Endothelial cell of umbilical vein (primary cell): ENCODE measurements at regions not wholly inside any gene's neighbourhood (a gene's known extent, or its start where the extent isn't known, plus 50 kb on each side); places are given as distances from the start of the nearest gene placed in this dataset. TPM values are rescaled to one million over a fixed set of nuclear protein-coding genes. Genes with fewer than 3 reads are reported as not detected.

Source experiments
- BruUV-seq: library from RNA; stranded (reverse); fragments of 400-500 nt; replicated peaks from 2 replicates; lab custom pipeline; 2021; lab: Mats Ljungman, UMichigan
- CTCF ChIA-PET: fragments of 300-600, 350-600 bp; sonication (Branson Sonifier 250); formaldehyde crosslinking; loops from one replicate; lab custom pipeline; 2021; ENCODE audit warnings: antibody characterized with exemption, inconsistent platforms; lab: Charles Lee
- POLR2A ChIA-PET: fragments of 300-600, 350-600 bp; sonication (Branson Sonifier 250); formaldehyde crosslinking; loops from one replicate; lab custom pipeline; 2021; ENCODE audit warnings: antibody characterized with exemption, inconsistent platforms; lab: Charles Lee
- DNase-seq: peaks from one replicate; pipeline ENCODE4 v3.0.0-alpha.2; 2011; ENCODE audit warnings: low read depth, low spot score
- FAIRE-seq: peaks from 2 replicates; lab custom pipeline; 2011; peaks lifted over from hg19 to GRCh38; lab: Jason Lieb, UNC
- H2AFZ ChIP-seq: 2 replicates; pipeline ENCODE4 v1.6.0; 2012; ENCODE audit warnings: low read depth, low read length, control low read depth, inconsistent platforms
- H3K27ac ChIP-seq: 2 replicates; pipeline ENCODE4 v1.5.1; 2011; ENCODE audit warnings: low read depth, mild to moderate bottlenecking, control low read depth, low read length, moderate library complexity; ENCODE audit not compliant: insufficient read depth
- H3K27me3 ChIP-seq, 2 experiments: 2 replicates each; pipeline versions ENCODE4 v1.6.0 to v1.6.1; 2011; ENCODE audit warnings: low read length in 2 of 2, mixed read lengths in 1 of 2; ENCODE audit not compliant: control insufficient read depth in 2 of 2, insufficient read depth in 2 of 2
- H3K36me3 ChIP-seq, 2 experiments: 2 replicates in 1 of 2; 3 replicates in 1 of 2; pipeline ENCODE4 v1.5.1; 2011; ENCODE audit warnings: low read length in 2 of 2, mild to moderate bottlenecking in 1 of 2, moderate library complexity in 1 of 2; ENCODE audit not compliant: control insufficient read depth in 2 of 2, insufficient read depth in 2 of 2; ENCODE audit errors: extremely low read depth in 1 of 2
- H3K4me1 ChIP-seq: 3 replicates; pipeline ENCODE4 v1.5.1; 2011; ENCODE audit warnings: mild to moderate bottlenecking, low read length; ENCODE audit not compliant: control insufficient read depth, insufficient read depth; ENCODE audit errors: extremely low read depth
- H3K4me2 ChIP-seq: 2 replicates; pipeline ENCODE4 v1.6.1; 2011; ENCODE audit warnings: low read length, control low read depth, mixed read lengths; ENCODE audit not compliant: insufficient read depth
- H3K4me3 ChIP-seq, 3 experiments: fragments of 200-600 bp in 1 of 3; sonication (generic), shearing (Covaris generic) in 1 of 3; replicated peaks in 1 of 3; 2 replicates each; pipeline ENCODE4 v1.5.1; 2011 to 2016; ENCODE audit warnings: control low read depth in 3 of 3, low read length in 3 of 3, mild to moderate bottlenecking in 2 of 3, inconsistent platforms in 1 of 3, low read depth in 1 of 3, moderate library complexity in 1 of 3; ENCODE audit not compliant: insufficient read depth in 1 of 3
- H3K79me2 ChIP-seq: 2 replicates; pipeline ENCODE4 v1.6.0; 2012; ENCODE audit warnings: low read length, inconsistent platforms; ENCODE audit not compliant: control insufficient read depth, insufficient read depth
- H3K9ac ChIP-seq: replicated peaks from 2 replicates; pipeline ENCODE3; 2011; ENCODE audit warnings: low read length, control low read depth; ENCODE audit not compliant: insufficient read depth; ENCODE audit errors: extremely low read depth
- H3K9me1 ChIP-seq: replicated peaks from 3 replicates; pipeline ENCODE4 v1.6.0; 2011; ENCODE audit warnings: mild to moderate bottlenecking, low read length; ENCODE audit not compliant: control insufficient read depth, insufficient read depth; ENCODE audit errors: extremely low read depth
- H3K9me3 ChIP-seq: replicated peaks from 2 replicates; pipeline ENCODE4 v1.5.1; 2012; ENCODE audit warnings: low read length, inconsistent platforms; ENCODE audit not compliant: control insufficient read depth, insufficient read depth
- H4K20me1 ChIP-seq: replicated peaks from 2 replicates; pipeline ENCODE3; 2011; ENCODE audit warnings: mild to moderate bottlenecking, low read length; ENCODE audit not compliant: control insufficient read depth, insufficient read depth; ENCODE audit errors: extremely low read depth
- CTCF ChIP-seq, 2 donors: IDR thresholded peaks; 1 replicate in 1 of 2; 2 replicates in 1 of 2; pipeline ENCODE4 v1.5.1; 2011; ENCODE audit warnings: low read length in 2 of 2, mild to moderate bottlenecking in 2 of 2, moderate library complexity in 2 of 2, control low read depth in 1 of 2, inconsistent platforms in 1 of 2, low read depth in 1 of 2; ENCODE audit not compliant: insufficient read depth in 1 of 2; ENCODE audit errors: extremely low read depth in 1 of 2
- EZH2 ChIP-seq: IDR thresholded peaks from 2 replicates; pipeline ENCODE4 v1.6.1; 2012; ENCODE audit warnings: borderline replicate concordance, low read depth, mild to moderate bottlenecking, moderate library complexity, low read length, inconsistent platforms; ENCODE audit not compliant: severe bottlenecking
- GATA2 ChIP-seq: IDR thresholded peaks from 2 replicates; pipeline ENCODE4 v1.7.0; 2011; ENCODE audit warnings: low read depth, mild to moderate bottlenecking, moderate library complexity, mixed read lengths, low read length; ENCODE audit not compliant: insufficient read length, insufficient read depth
- POLR2AphosphoS5 ChIP-seq: IDR thresholded peaks from 2 replicates; pipeline ENCODE4 v1.6.1; 2012; ENCODE audit warnings: low read depth, mild to moderate bottlenecking, control low read depth, low read length, moderate library complexity; ENCODE audit not compliant: insufficient read depth
- dilution Hi-C: fragments of 300-500 bp; cut with MboI; formaldehyde crosslinking; loops from one replicate; pipeline ENCODE4 v1.15.0; 2019; ENCODE audit warnings: low sequenced_read_pairs; ENCODE audit not compliant: extremely low pct_ligation_motif_present
- intact Hi-C: fragments of 100-400 bp; cut with micrococcal nuclease; formaldehyde crosslinking; loops from one replicate; pipeline ENCODE4 v1.10.0; 2022
- microRNA counts: library from miRNA; unstranded; fragments of <30 nt; microRNA quantifications from one replicate; lab custom pipeline; 2016
- microRNA-seq: library from miRNA; unstranded; fragments of <30 nt; microRNA quantifications from one replicate; pipeline ENCODE4 v1.2.0, GENCODE V29; 2021; ENCODE audit warnings: borderline number of aligned reads, borderline replicate concordance
- small RNA-seq: library from RNA; depleted of rRNA; stranded (forward); fragments of <200 nt; gene quantifications from one replicate; pipeline ENCODE3, GENCODE V24; 2012; ENCODE audit warnings: low replicate concordance, low read depth; ENCODE audit not compliant: insufficient read depth, insufficient read length

- CTCF ChIA-PET = interaction anchor here (1.8 kb wide), 1 partner anchor 17 kb away, joined by 4 read pairs; no protein-coding TSS in a partner anchor
- Histone ChIP-seq H2AFZ (no peak overlapping the region), H3K4me3 (no peak overlapping the region), H3K79me2 (no peaks in the 10 kb centered on the region), H3K36me3 (no peaks in the 10 kb centered on the region), H3K4me1 (no peaks in the 10 kb centered on the region), H3K4me2 (no peak overlapping the region), H3K9me1 (no peaks in the 10 kb centered on the region), H3K27ac (no peak overlapping the region), H3K9ac (no peak overlapping the region), H3K9me3 (no peaks in the 10 kb centered on the region), H4K20me1 (no peaks in the 10 kb centered on the region), H3K27me3 (peaks cover 4 to 20% of the 10 kb centered on the region in 2 experiments)
- FAIRE-seq = no peak
- POLR2A ChIA-PET = no interaction called here
- intact Hi-C loops = no loop called here
- no peak for DNase-seq
- TF ChIP-seq CTCF (IDR thresholded peaks at IDR 0.05; ENCODE audit: extremely low read depth in 1 of 2, insufficient read depth in 1 of 2, low read depth in 1 of 2, low read length in 2 of 2) (no peak), GATA2 (no peak), EZH2 (no peak)
- BruUV-seq = no TSS peak
- dilution Hi-C loops = no loop called here
These were observed 58.4 kb upstream of the GOLIM4 start for GRCh38 chr3:168154089-168154488.

- Histone ChIP-seq H3K27me3 (peaks cover 4 to 16% of the 10 kb centered on the region in 2 experiments), H3K9ac (no peak overlapping the region), H3K4me3 (no peak overlapping the region), H4K20me1 (no peaks in the 10 kb centered on the region), H3K4me2 (no peak overlapping the region), H3K27ac (no peak overlapping the region), H3K36me3 (no peaks in the 10 kb centered on the region), H2AFZ (no peak overlapping the region), H3K9me3 (no peaks in the 10 kb centered on the region), H3K4me1 (no peaks in the 10 kb centered on the region), H3K79me2 (no peaks in the 10 kb centered on the region), H3K9me1 (no peaks in the 10 kb centered on the region)
- POLR2A ChIA-PET = no interaction called here
- dilution Hi-C loops = no loop called here
- no peak for TF ChIP-seq POLR2AphosphoS5
- no TSS peak for BruUV-seq
- FAIRE-seq (no peak), DNase-seq (no peak)
- CTCF ChIA-PET = no interaction called here
- intact Hi-C loops = no loop called here
These were observed 56.4 kb upstream of the GOLIM4 start for GRCh38 chr3:168152149-168152548.

MicroRNA genes in the stretch of these regions (microRNA counts, 767-probe panel; counts per million panel counts)
- microRNA hsa-miR-551b-3p (lab: Ali Mortazavi, UCI) = 723 counts per million, percentile 96 among the panel's probes with 10 or more counts

Small RNA genes in the stretch of these regions (microRNA-seq; reads per million reads assigned to microRNA genes)
- gene MIR551B = not detected

Small RNA genes in the stretch of these regions (small RNA-seq; reads per million reads assigned to genes)
- gene MIR551B (not detected), gene RNU2-20P (not detected)
